HEK293 (cell line): ENCODE measurements at regions not wholly inside any gene's neighbourhood (a gene's known extent, or its start where the extent isn't known, plus 50 kb on each side); places are given as distances from the start of the nearest gene placed in this dataset.

Source experiments
- CTCF ChIA-PET: fragments of 350-600 bp; formaldehyde crosslinking; extraction: SDS; loops from one replicate; lab custom pipeline; 2021; ENCODE audit warnings: antibody characterized with exemption; lab: Yijun Ruan, JAX
- POLR2A ChIA-PET: fragments of 300-600 bp; formaldehyde crosslinking; extraction: SDS; loops from one replicate; lab custom pipeline; 2020; ENCODE audit warnings: antibody characterized with exemption, inconsistent platforms; lab: Yijun Ruan, JAX
- H3K27ac ChIP-seq: fragments of 200-500 bp; sonication (Bioruptor generic); 2 replicates; pipeline ENCODE4 v1.5.1; 2014; ENCODE audit warnings: low read depth, low read length, control low read depth, inconsistent platforms; ENCODE audit errors: extremely low read depth
- H3K36me3 ChIP-seq, 2 experiments: fragments of 200-500 bp in 1 of 2; sonication (Bioruptor generic) in 1 of 2; 1 replicate in 1 of 2; 2 replicates in 1 of 2; pipeline ENCODE4 v1.5.1; 2014 to 2017; ENCODE audit warnings: inconsistent platforms in 2 of 2, low read length in 2 of 2; ENCODE audit not compliant: control insufficient read depth in 2 of 2, insufficient read depth in 1 of 2
- H3K4me1 ChIP-seq: fragments of 200-500 bp; sonication (Bioruptor generic); 2 replicates; pipeline ENCODE4 v1.5.1; 2014; ENCODE audit warnings: mild to moderate bottlenecking, low read length, inconsistent platforms; ENCODE audit not compliant: control insufficient read depth, insufficient read depth
- H3K4me3 ChIP-seq: 2 replicates; pipeline ENCODE4 v1.5.1; 2011; ENCODE audit warnings: low read depth, mild to moderate bottlenecking, control low read depth, low read length, moderate library complexity
- H3K9me3 ChIP-seq: fragments of 200-500 bp; sonication (Bioruptor generic); 2 replicates; pipeline ENCODE4 v1.5.1; 2014; ENCODE audit warnings: low read depth, low read length, inconsistent platforms; ENCODE audit not compliant: control insufficient read depth, insufficient read depth
- BCL11A ChIP-seq: fragments of 450-650 bp; formaldehyde crosslinking; IDR thresholded peaks from 2 replicates; pipeline ENCODE4 v1.5.1; 2016; ENCODE audit warnings: low read depth, missing biosample characterization, missing genetic modification characterization
- BCL11B ChIP-seq: fragments of 450-650 bp; formaldehyde crosslinking; IDR thresholded peaks from 2 replicates; pipeline ENCODE4 v1.5.1; 2016; ENCODE audit warnings: low read depth, missing biosample characterization, missing genetic modification characterization
- GLI4 ChIP-seq: fragments of 450-650 bp; formaldehyde crosslinking; IDR thresholded peaks from 2 replicates; pipeline ENCODE4 v1.5.1; 2016; ENCODE audit warnings: missing biosample characterization, missing genetic modification characterization
- GLIS1 ChIP-seq: fragments of 450-650 bp; formaldehyde crosslinking; IDR thresholded peaks from 2 replicates; pipeline ENCODE4 v1.5.1; 2016; ENCODE audit warnings: missing biosample characterization, missing genetic modification characterization
- KLF8 ChIP-seq: fragments of 450-650 bp; formaldehyde crosslinking; IDR thresholded peaks from 2 replicates; pipeline ENCODE4 v1.5.1; 2016; ENCODE audit warnings: missing biosample characterization, missing genetic modification characterization
- PRDM6 ChIP-seq: fragments of 450-650 bp; formaldehyde crosslinking; IDR thresholded peaks from 2 replicates; pipeline ENCODE4 v1.5.1; 2017; ENCODE audit warnings: missing biosample characterization, missing genetic modification characterization
- ZBTB17 ChIP-seq: fragments of 450-650 bp; formaldehyde crosslinking; IDR thresholded peaks from 2 replicates; pipeline ENCODE4 v1.5.1; 2016; ENCODE audit warnings: missing biosample characterization, missing genetic modification characterization
- ZBTB20 ChIP-seq: fragments of 450-650 bp; formaldehyde crosslinking; IDR thresholded peaks from 2 replicates; pipeline ENCODE4 v1.5.1; 2016; ENCODE audit warnings: missing biosample characterization, missing genetic modification characterization
- ZFP3 ChIP-seq: fragments of 450-650 bp; formaldehyde crosslinking; IDR thresholded peaks from 2 replicates; pipeline ENCODE4 v1.5.1; 2016; ENCODE audit warnings: low read depth, missing biosample characterization, missing genetic modification characterization
- ZNF148 ChIP-seq: fragments of 450-650 bp; formaldehyde crosslinking; IDR thresholded peaks from 2 replicates; pipeline ENCODE4 v1.5.0; 2017; ENCODE audit warnings: missing biosample characterization, missing genetic modification characterization, borderline replicate concordance
- ZNF266 ChIP-seq: fragments of 450-650 bp; formaldehyde crosslinking; IDR thresholded peaks from 2 replicates; pipeline ENCODE4 v1.5.1; 2016; ENCODE audit warnings: missing biosample characterization, missing genetic modification characterization, low read depth
- ZNF521 ChIP-seq: fragments of 450-650 bp; formaldehyde crosslinking; IDR thresholded peaks from 2 replicates; pipeline ENCODE4 v1.5.1; 2017; ENCODE audit warnings: missing biosample characterization, mild to moderate bottlenecking, missing genetic modification characterization
- ZNF629 ChIP-seq: fragments of 450-650 bp; formaldehyde crosslinking; IDR thresholded peaks from 2 replicates; pipeline ENCODE4 v1.5.1; 2017; ENCODE audit warnings: missing biosample characterization, missing genetic modification characterization
- ZNF776 ChIP-seq: fragments of 450-650 bp; formaldehyde crosslinking; IDR thresholded peaks from 2 replicates; pipeline ENCODE4 v1.5.0; 2017; ENCODE audit warnings: missing biosample characterization, missing genetic modification characterization, borderline replicate concordance
- ZSCAN16 ChIP-seq: fragments of 450-650 bp; formaldehyde crosslinking; IDR thresholded peaks from 2 replicates; pipeline ENCODE4 v1.5.1; 2016; ENCODE audit warnings: missing biosample characterization, missing genetic modification characterization
- TF ChIP-seq, protein P1 (sequence below): fragments of 450-650 bp; formaldehyde crosslinking; optimal IDR thresholded peaks from 2 replicates; pipeline ENCODE3; 2016; ENCODE audit warnings: missing biosample characterization, mild to moderate bottlenecking, missing genetic modification characterization
- TF ChIP-seq, protein P2 (sequence below): fragments of 450-650 bp; formaldehyde crosslinking; IDR thresholded peaks from 2 replicates; pipeline ENCODE4 v1.5.1; 2016; ENCODE audit warnings: missing biosample characterization, missing genetic modification characterization, low read depth
- TF ChIP-seq, protein P3 (sequence below): fragments of 450-650 bp; formaldehyde crosslinking; IDR thresholded peaks from 2 replicates; pipeline ENCODE4; 2016; ENCODE audit warnings: missing biosample characterization, missing genetic modification characterization
- TF ChIP-seq, protein P4 (sequence below): fragments of 450-650 bp; IDR thresholded peaks from 2 replicates; pipeline ENCODE4 v1.5.1; 2018; ENCODE audit warnings: missing biosample characterization, missing genetic modification characterization
- TF ChIP-seq, protein P5 (sequence below): fragments of 450-650 bp; formaldehyde crosslinking; IDR thresholded peaks from 2 replicates; pipeline ENCODE4 v1.5.1; 2016; ENCODE audit warnings: missing biosample characterization, missing genetic modification characterization, borderline replicate concordance

- Histone ChIP-seq H3K4me3 (no peak overlapping the region), H3K27ac (no peak overlapping the region), H3K4me1 (peaks cover 5% of the 10 kb centered on the region; the same call in 1 of the 2 replicates), H3K36me3 (no peaks in the 10 kb centered on the region), H3K9me3 (no peaks in the 10 kb centered on the region)
- CTCF ChIA-PET = no interaction called here
- POLR2A ChIA-PET = no interaction called here
- TF ChIP-seq ZNF776 (tag by site-specific recombination) = no peak
- no peak for TF ChIP-seq ZNF148 (tag by site-specific recombination)
- TF ChIP-seq ZNF266 (tag by site-specific recombination) = no peak
- no peak for TF ChIP-seq KLF8
- no peak for TF ChIP-seq ZSCAN16 (tag by site-specific recombination)
- no peak for TF ChIP-seq ZBTB20 (tag by site-specific recombination)
- no peak for TF ChIP-seq GLI4 (tag by site-specific recombination)
- no peak for TF ChIP-seq BCL11A (tag by site-specific recombination)
- TF ChIP-seq, protein P1, sequence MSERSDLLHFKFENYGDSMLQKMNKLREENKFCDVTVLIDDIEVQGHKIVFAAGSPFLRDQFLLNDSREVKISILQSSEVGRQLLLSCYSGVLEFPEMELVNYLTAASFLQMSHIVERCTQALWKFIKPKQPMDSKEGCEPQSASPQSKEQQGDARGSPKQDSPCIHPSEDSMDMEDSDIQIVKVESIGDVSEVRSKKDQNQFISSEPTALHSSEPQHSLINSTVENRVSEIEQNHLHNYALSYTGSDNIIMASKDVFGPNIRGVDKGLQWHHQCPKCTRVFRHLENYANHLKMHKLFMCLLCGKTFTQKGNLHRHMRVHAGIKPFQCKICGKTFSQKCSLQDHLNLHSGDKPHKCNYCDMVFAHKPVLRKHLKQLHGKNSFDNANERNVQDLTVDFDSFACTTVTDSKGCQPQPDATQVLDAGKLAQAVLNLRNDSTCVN (tag by site-specific recombination) = no peak
- no peak for TF ChIP-seq ZNF521
- no peak for TF ChIP-seq PRDM6
- no peak for TF ChIP-seq ZBTB17
- TF ChIP-seq, protein P2, sequence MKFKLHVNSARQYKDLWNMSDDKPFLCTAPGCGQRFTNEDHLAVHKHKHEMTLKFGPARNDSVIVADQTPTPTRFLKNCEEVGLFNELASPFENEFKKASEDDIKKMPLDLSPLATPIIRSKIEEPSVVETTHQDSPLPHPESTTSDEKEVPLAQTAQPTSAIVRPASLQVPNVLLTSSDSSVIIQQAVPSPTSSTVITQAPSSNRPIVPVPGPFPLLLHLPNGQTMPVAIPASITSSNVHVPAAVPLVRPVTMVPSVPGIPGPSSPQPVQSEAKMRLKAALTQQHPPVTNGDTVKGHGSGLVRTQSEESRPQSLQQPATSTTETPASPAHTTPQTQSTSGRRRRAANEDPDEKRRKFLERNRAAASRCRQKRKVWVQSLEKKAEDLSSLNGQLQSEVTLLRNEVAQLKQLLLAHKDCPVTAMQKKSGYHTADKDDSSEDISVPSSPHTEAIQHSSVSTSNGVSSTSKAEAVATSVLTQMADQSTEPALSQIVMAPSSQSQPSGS (tag by site-specific recombination) = no peak
- TF ChIP-seq, protein P3, sequence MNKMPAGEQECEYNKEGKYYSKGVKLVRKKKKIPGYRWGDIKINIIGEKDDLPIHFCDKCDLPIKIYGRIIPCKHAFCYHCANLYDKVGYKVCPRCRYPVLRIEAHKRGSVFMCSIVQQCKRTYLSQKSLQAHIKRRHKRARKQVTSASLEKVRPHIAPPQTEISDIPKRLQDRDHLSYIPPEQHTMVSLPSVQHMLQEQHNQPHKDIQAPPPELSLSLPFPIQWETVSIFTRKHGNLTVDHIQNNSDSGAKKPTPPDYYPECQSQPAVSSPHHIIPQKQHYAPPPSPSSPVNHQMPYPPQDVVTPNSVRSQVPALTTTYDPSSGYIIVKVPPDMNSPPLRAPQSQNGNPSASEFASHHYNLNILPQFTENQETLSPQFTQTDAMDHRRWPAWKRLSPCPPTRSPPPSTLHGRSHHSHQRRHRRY (tag by site-specific recombination) = no peak
- TF ChIP-seq GLIS1 (tag by site-specific recombination) = no peak
- no peak for TF ChIP-seq ZFP3 (tag by site-specific recombination)
- no peak for TF ChIP-seq ZNF629 (tag by site-specific recombination)
- no peak for TF ChIP-seq BCL11B (tag by site-specific recombination)
- TF ChIP-seq, protein P4, sequence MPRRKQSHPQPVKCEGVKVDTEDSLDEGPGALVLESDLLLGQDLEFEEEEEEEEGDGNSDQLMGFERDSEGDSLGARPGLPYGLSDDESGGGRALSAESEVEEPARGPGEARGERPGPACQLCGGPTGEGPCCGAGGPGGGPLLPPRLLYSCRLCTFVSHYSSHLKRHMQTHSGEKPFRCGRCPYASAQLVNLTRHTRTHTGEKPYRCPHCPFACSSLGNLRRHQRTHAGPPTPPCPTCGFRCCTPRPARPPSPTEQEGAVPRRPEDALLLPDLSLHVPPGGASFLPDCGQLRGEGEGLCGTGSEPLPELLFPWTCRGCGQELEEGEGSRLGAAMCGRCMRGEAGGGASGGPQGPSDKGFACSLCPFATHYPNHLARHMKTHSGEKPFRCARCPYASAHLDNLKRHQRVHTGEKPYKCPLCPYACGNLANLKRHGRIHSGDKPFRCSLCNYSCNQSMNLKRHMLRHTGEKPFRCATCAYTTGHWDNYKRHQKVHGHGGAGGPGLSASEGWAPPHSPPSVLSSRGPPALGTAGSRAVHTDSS = no peak
- TF ChIP-seq, protein P5, sequence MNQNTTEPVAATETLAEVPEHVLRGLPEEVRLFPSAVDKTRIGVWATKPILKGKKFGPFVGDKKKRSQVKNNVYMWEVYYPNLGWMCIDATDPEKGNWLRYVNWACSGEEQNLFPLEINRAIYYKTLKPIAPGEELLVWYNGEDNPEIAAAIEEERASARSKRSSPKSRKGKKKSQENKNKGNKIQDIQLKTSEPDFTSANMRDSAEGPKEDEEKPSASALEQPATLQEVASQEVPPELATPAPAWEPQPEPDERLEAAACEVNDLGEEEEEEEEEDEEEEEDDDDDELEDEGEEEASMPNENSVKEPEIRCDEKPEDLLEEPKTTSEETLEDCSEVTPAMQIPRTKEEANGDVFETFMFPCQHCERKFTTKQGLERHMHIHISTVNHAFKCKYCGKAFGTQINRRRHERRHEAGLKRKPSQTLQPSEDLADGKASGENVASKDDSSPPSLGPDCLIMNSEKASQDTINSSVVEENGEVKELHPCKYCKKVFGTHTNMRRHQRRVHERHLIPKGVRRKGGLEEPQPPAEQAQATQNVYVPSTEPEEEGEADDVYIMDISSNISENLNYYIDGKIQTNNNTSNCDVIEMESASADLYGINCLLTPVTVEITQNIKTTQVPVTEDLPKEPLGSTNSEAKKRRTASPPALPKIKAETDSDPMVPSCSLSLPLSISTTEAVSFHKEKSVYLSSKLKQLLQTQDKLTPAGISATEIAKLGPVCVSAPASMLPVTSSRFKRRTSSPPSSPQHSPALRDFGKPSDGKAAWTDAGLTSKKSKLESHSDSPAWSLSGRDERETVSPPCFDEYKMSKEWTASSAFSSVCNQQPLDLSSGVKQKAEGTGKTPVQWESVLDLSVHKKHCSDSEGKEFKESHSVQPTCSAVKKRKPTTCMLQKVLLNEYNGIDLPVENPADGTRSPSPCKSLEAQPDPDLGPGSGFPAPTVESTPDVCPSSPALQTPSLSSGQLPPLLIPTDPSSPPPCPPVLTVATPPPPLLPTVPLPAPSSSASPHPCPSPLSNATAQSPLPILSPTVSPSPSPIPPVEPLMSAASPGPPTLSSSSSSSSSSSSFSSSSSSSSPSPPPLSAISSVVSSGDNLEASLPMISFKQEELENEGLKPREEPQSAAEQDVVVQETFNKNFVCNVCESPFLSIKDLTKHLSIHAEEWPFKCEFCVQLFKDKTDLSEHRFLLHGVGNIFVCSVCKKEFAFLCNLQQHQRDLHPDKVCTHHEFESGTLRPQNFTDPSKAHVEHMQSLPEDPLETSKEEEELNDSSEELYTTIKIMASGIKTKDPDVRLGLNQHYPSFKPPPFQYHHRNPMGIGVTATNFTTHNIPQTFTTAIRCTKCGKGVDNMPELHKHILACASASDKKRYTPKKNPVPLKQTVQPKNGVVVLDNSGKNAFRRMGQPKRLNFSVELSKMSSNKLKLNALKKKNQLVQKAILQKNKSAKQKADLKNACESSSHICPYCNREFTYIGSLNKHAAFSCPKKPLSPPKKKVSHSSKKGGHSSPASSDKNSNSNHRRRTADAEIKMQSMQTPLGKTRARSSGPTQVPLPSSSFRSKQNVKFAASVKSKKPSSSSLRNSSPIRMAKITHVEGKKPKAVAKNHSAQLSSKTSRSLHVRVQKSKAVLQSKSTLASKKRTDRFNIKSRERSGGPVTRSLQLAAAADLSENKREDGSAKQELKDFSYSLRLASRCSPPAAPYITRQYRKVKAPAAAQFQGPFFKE (tag by site-specific recombination) = no peak
Observed at GRCh38 chr15:62505762-62506161, 340.7 kb upstream of the C2CD4B start.
